Thyroid gland (tissue), 4 donors: ENCODE measurements at regions not wholly inside any gene's neighbourhood (a gene's known extent, or its start where the extent isn't known, plus 50 kb on each side); places are given as distances from the start of the nearest gene placed in this dataset.

Experiments
- POLR2A ChIP-seq, 2 donors: fragments of 450-650 bp; IDR thresholded peaks; one replicate each; pipeline ENCODE4 v1.6.1; 2017; ENCODE audit warnings: antibody characterized with exemption in 2 of 2, mild to moderate bottlenecking in 2 of 2, moderate library complexity in 1 of 2
- TF ChIP-seq, protein P1 (sequence below), 6 experiments: fragments of 200-600 bp in 3 of 6; fragments of 450-650 bp in 3 of 6; sonication (generic) in 3 of 6; IDR thresholded peaks; one replicate each; pipeline ENCODE4 v1.5.1; 2016 to 2019; ENCODE audit warnings: antibody characterized with exemption in 6 of 6, mild to moderate bottlenecking in 2 of 6, inconsistent platforms in 1 of 6, moderate library complexity in 1 of 6

DNA sequence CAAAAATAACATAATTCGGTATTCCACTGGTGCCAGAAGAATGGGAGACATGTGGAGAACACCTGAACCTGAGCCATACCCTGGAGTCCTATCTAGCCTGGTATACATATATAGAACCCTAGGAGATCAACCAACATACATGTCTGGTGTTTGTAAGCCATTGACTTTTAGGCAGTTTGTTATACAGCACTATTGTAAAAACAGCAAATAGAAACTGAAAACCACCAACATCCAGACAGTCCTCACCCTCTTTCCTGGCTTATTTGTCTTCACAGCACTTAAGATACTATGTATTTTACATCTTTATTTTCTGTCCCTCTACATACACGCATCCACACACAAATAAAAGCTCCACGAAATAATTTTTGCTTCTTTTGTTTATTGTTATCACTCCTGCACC, 404.2 kb upstream of the PMFBP1 start:
- TF ChIP-seq, protein P1, sequence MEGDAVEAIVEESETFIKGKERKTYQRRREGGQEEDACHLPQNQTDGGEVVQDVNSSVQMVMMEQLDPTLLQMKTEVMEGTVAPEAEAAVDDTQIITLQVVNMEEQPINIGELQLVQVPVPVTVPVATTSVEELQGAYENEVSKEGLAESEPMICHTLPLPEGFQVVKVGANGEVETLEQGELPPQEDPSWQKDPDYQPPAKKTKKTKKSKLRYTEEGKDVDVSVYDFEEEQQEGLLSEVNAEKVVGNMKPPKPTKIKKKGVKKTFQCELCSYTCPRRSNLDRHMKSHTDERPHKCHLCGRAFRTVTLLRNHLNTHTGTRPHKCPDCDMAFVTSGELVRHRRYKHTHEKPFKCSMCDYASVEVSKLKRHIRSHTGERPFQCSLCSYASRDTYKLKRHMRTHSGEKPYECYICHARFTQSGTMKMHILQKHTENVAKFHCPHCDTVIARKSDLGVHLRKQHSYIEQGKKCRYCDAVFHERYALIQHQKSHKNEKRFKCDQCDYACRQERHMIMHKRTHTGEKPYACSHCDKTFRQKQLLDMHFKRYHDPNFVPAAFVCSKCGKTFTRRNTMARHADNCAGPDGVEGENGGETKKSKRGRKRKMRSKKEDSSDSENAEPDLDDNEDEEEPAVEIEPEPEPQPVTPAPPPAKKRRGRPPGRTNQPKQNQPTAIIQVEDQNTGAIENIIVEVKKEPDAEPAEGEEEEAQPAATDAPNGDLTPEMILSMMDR (IDR thresholded peaks at IDR 0.05) = no peak
- no peak for TF ChIP-seq POLR2A (IDR thresholded peaks at IDR 0.05)
